Activated CD4-positive, alpha-beta T cell treated with anti-CD3 and anti-CD28 coated beads, Interleukin-2, amount 10 ng/mL, durations not matched to agents 24 days and 14 days (primary cell): ENCODE measurements at regions not wholly inside any gene's neighbourhood (a gene's known extent, or its start where the extent isn't known, plus 50 kb on each side); places are given as distances from the start of the nearest gene placed in this dataset.
"Not testable (repeated sequence)": the region's sequence is repeated elsewhere in the genome, so short reads cannot be mapped to it uniquely, and the experiment has no call there.

Experiments
- DNase-seq: peaks from one replicate; pipeline ENCODE4 v3.0.0; 2022
- H3K27ac Mint-ChIP-seq: one replicate; pipeline ENCODE4 v1.8.0; 2022; ENCODE audit warnings: mild to moderate bottlenecking, mixed read lengths
- H3K27me3 Mint-ChIP-seq: one replicate; pipeline ENCODE4 v1.8.0; 2022; ENCODE audit warnings: mixed read lengths
- H3K36me3 Mint-ChIP-seq: one replicate; pipeline ENCODE4 v1.8.0; 2022; ENCODE audit warnings: low read depth, mild to moderate bottlenecking, mixed read lengths
- H3K4me1 Mint-ChIP-seq: one replicate; pipeline ENCODE4 v1.8.0; 2021; ENCODE audit warnings: mixed read lengths
- H3K4me3 Mint-ChIP-seq: one replicate; pipeline ENCODE4 v1.8.0; 2022; ENCODE audit warnings: mild to moderate bottlenecking, moderate library complexity, mixed read lengths
- H3K9me3 Mint-ChIP-seq: one replicate; pipeline ENCODE4 v1.8.0; 2021; ENCODE audit warnings: mixed read lengths
- intact Hi-C: fragments of 100-400 bp; cut with micrococcal nuclease; formaldehyde crosslinking; loops from one replicate; pipeline ENCODE4 v1.15.1; 2023

DNA sequence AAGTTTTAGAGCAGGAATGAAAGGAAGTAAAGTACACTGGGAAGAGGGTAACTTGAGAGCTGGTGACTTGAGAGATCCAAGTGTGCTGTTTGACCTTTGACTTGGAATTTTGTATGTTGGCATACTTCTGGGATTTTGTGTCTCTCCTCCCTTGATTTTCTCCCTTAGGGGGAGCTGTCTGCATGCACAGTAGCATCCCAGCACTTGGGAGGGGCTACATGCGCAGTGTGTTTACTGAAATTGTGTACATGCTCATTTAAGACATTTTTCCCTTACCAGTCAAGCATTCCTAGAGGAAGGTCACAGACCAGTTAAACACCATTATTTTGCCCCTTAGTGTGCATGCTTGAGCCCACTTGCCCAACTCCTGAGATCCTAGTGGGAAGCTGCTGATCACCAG is 120.1 kb downstream of the ZNF622 start:
- Mint-ChIP-seq H3K9me3 (no peaks in the 10 kb centered on the region), H3K27ac (no peak overlapping the region), H3K27me3 (peaks cover 1% of the 10 kb centered on the region), H3K36me3 (no peaks in the 10 kb centered on the region), H3K4me3 (no peak overlapping the region), H3K4me1 (peaks cover 2% of the 10 kb centered on the region)
- DNase-seq, result no peak
- intact Hi-C loops, result no loop called here

DNA sequence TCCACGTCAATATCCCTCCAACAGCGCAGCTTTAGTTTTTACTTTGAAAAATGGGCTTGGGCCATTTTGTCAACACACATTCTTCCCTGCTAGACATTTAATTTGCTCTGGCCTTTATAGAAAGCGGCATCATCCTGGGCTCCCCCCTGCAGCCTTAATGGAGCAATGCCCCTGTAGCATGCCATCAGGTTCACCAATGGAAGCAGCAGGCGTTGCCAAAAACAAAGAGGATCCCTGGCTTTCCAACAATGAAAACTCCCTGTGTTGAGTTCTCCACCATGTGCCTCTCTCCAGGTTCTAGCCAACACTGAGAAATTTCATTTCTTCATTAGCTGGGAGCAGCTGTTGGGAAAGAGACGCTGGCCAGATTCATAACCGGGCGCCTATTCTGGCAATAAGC is 139.5 kb downstream of the ZNF622 start:
- no peak for DNase-seq
- no peak overlapping the region for H3K4me3 Mint-ChIP-seq
- no peaks in the 10 kb centered on the region for H3K9me3 Mint-ChIP-seq
- no peaks in the 10 kb centered on the region for H3K27me3 Mint-ChIP-seq
- no peaks in the 10 kb centered on the region for H3K36me3 Mint-ChIP-seq
- H3K27ac Mint-ChIP-seq, result no peak overlapping the region
- no peaks in the 10 kb centered on the region for H3K4me1 Mint-ChIP-seq
- intact Hi-C loops, result no loop called here

DNA sequence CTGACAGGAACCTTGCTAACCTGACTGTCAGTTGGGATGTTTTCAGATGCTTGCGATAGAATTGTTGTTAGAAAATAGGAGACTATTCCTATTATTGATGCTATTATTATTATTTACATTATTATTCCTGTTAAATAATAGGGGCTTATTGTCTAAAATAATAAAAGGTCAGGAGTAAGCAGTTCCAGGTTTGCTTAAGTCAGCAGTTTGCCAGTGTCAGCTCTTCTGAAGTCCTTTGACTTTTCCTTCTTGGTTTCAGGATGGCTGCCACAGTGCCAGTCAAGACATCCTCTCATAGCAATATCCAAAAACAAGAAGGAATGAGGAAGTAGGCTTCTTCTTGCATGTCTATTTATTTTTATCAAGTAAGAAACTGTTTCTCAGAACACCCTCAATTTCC is 141.7 kb upstream of the MARCHF11 start:
- H3K27me3 Mint-ChIP-seq, result no peaks in the 10 kb centered on the region
- no peaks in the 10 kb centered on the region for H3K9me3 Mint-ChIP-seq
- DNase-seq, result no peak
- H3K4me3 Mint-ChIP-seq, result no peak overlapping the region
- H3K4me1 Mint-ChIP-seq, result no peaks in the 10 kb centered on the region
- no peak overlapping the region for H3K27ac Mint-ChIP-seq
- no peaks in the 10 kb centered on the region for H3K36me3 Mint-ChIP-seq
- intact Hi-C loops, result no loop called here

DNA sequence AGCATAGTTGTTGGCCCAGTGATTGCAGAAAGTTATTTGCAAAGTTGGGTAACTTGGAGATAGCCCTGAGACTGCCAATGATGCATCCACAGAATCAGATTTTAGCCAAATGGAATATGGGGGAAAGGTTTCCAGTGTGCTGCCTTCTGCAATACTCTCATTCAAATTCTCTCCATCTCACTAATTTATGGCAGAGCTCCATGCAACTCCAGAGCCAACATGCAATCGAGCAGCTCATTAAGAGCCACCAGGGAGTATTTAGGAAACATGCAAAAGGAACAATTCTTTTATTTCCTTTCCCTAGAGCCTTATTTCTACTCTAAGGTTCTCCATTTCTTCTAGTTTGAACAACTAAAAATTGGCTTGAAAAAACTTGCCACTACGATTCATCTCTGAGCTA is 135.9 kb upstream of the MARCHF11 start:
- Mint-ChIP-seq H3K36me3 (no peaks in the 10 kb centered on the region), H3K27me3 (no peaks in the 10 kb centered on the region), H3K9me3 (no peaks in the 10 kb centered on the region), H3K4me3 (no peak overlapping the region), H3K27ac (no peak overlapping the region), H3K4me1 (no peaks in the 10 kb centered on the region)
- intact Hi-C loops, result no loop called here
- no peak for DNase-seq

DNA sequence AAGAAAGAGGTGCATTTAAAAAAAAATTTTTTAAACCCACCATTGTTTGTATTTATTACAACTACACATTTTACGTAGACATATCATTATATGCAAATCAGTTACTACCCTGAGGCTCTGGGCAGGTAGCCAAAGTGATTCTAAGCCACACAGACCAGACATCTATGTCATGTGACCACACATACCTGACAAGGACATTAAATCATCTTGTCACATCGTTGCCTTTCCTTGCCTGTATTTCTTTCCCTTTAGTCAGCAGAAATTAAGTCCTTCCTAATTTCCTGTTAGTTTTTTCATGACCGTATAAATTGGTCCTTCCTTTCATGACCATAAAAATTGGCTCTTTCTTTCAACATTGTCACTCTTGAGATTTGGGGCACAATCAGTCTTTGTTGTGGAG is 134.2 kb upstream of the MARCHF11 start:
- intact Hi-C loops, result no loop called here
- no peak for DNase-seq
- Mint-ChIP-seq H3K4me1 (no peaks in the 10 kb centered on the region), H3K27me3 (no peaks in the 10 kb centered on the region), H3K36me3 (no peaks in the 10 kb centered on the region), H3K27ac (no peak overlapping the region), H3K9me3 (no peaks in the 10 kb centered on the region), H3K4me3 (no peak overlapping the region)

DNA sequence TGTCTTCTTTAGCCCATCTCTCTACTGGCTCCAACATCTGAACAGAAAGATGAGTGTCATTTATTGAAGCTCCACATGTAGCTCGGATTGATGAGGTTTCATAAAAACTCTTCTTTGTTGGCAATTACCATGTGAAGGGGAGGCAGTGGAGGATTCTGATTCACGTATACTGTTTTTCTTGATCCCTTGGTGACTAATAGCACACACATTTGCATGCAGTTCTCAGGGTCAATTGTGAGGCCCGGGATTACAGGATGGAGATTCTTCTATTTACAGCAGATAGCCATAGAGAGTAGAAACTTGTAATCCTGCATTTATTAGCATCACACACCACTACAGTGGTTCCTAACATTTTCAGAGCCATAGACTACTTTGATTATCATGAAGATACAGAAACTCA is 133.2 kb upstream of the MARCHF11 start:
- DNase-seq, result no peak
- intact Hi-C loops, result no loop called here
- Mint-ChIP-seq H3K36me3 (no peaks in the 10 kb centered on the region), H3K4me1 (no peaks in the 10 kb centered on the region), H3K27ac (no peak overlapping the region), H3K4me3 (no peak overlapping the region), H3K9me3 (no peaks in the 10 kb centered on the region), H3K27me3 (no peaks in the 10 kb centered on the region)

DNA sequence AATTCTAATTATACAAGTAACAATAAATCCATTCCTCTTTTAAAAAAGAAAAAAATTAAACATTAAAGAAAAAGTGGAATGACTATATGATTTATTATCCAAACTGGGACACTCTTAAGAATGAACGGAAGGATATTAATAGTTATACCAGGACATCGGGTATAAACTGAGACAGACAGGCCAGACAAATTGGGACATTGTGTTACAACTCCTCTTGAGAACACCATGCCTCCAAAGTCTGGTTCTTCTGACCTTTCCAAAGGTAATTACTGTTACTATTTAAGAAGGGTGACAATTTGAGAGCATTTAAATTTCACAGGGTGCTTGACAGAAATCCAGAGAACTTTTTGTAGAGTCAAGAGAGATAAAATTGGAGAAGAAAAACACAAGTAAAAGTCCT is 132.1 kb upstream of the MARCHF11 start:
- Mint-ChIP-seq H3K27me3 (no peaks in the 10 kb centered on the region), H3K27ac (no peak overlapping the region), H3K4me1 (no peaks in the 10 kb centered on the region), H3K4me3 (no peak overlapping the region), H3K36me3 (no peaks in the 10 kb centered on the region), H3K9me3 (no peaks in the 10 kb centered on the region)
- no peak for DNase-seq
- intact Hi-C loops, result no loop called here

DNA sequence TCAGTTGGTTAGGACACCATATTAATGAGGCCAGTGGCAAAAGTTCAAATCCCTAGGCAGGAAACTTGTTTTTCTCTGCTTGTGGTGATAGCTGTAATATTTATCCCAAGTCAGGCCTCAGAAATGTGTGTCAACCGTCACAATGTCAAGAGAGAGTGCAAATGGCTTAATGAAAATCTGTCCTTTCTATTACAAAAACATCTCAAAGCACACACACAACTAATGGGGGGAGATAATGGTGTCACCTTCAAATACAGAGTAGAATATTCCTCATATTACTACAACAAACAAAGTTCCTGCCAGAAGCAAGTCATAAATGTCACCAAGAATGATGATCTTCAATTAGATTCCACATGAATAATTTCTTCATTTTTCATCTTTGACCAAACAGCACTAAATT is 127.2 kb upstream of the MARCHF11 start:
- no peak for DNase-seq
- Mint-ChIP-seq H3K27me3 (no peaks in the 10 kb centered on the region), H3K4me3 (no peak overlapping the region), H3K27ac (no peak overlapping the region), H3K4me1 (no peaks in the 10 kb centered on the region), H3K36me3 (no peaks in the 10 kb centered on the region), H3K9me3 (no peaks in the 10 kb centered on the region)
- intact Hi-C loops, result no loop called here

DNA sequence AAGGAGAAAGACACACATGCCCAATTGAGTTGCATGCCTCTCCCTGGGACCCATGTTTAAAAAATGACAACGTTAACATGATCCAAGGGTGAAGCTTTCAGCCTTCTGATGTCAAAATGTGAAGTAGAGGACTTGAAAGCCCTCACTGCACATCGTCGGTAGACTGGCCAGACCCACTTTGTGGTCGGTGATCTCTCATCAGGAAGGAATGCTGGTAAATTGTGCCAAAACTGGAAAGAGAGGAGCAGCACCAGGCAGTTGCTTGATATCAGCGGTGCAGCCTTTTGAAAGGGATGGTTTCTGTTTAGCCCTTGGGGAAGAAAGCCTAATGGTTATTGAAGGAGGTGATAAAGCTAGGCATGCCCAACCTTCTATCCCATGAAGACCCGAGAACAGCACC is 125.3 kb upstream of the MARCHF11 start:
- Mint-ChIP-seq H3K36me3 (no peaks in the 10 kb centered on the region), H3K4me1 (no peaks in the 10 kb centered on the region), H3K27ac (no peak overlapping the region), H3K4me3 (no peak overlapping the region), H3K9me3 (no peaks in the 10 kb centered on the region), H3K27me3 (no peaks in the 10 kb centered on the region)
- DNase-seq, result no peak
- intact Hi-C loops, result no loop called here

DNA sequence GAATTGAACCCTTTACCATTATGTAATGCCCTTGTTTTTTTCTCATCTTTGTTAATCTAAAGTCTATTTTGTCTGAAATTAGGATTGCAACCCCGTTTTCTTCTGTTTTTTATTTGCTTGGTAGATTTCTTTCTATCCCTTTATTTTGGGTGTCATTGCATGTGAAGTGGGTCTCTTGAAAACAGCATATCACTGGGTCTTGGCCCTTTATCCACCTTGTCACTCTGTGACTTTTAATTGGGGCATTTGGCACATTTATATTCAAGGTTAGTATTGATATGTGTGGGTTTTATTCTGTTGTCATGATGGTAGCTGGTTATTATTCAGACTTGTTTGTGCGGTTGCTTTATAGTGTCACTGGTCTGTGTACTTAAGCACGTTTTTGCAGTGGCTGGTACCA is 117.4 kb upstream of the MARCHF11 start:
- H3K27ac Mint-ChIP-seq, result no peak overlapping the region
- no peaks in the 10 kb centered on the region for H3K4me1 Mint-ChIP-seq
- peaks cover 12% of the 10 kb centered on the region for H3K9me3 Mint-ChIP-seq
- intact Hi-C loops, result no loop called here
- no peak overlapping the region for H3K4me3 Mint-ChIP-seq
- DNase-seq, result no peak
- no peaks in the 10 kb centered on the region for H3K36me3 Mint-ChIP-seq
- H3K27me3 Mint-ChIP-seq, result no peaks in the 10 kb centered on the region

DNA sequence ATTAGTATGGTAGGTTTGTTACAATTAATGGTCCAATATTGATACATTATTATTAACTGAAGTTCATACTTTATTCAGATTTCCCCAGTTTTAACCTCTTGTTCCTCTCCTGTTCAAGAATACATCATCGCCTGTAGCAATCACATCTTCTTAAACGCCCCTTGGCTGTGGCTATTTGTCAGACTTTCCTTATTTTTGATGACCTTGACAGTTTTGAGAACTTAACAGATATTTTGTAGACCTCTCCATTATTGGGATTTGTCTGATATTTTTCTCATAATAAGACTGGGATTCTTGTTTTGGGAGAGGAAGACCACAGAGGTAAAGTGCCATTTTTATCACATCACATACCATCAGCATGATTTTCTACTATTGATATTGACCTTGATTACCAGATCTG is 112.3 kb upstream of the MARCHF11 start:
- intact Hi-C loops, result no loop called here
- H3K27me3 Mint-ChIP-seq, result no peaks in the 10 kb centered on the region
- no peak overlapping the region for H3K4me3 Mint-ChIP-seq
- no peaks in the 10 kb centered on the region for H3K36me3 Mint-ChIP-seq
- DNase-seq, result no peak
- H3K9me3 Mint-ChIP-seq, result peaks cover 9% of the 10 kb centered on the region
- H3K27ac Mint-ChIP-seq, result no peak overlapping the region
- H3K4me1 Mint-ChIP-seq, result no peaks in the 10 kb centered on the region

DNA sequence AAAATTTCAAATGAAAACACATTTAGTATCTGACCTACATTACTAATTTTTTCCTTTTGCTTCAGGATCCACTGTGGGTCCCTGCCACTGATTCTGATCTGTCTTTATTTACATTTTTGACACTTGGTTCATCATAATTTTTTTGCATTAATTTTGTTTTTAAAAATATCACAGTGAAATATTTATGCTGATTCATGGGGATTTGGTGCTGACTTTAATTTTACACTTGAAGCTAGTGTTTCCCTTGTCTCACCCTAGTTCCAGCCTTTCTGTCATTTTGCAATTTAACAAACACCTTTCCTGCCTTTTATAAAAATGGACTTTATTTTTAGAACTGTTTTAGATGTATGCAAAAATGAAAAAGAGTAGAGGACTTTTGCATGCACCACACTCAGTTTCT is 111.9 kb upstream of the MARCHF11 start:
- H3K4me3 Mint-ChIP-seq, result no peak overlapping the region
- peaks cover 4% of the 10 kb centered on the region for H3K9me3 Mint-ChIP-seq
- no peak overlapping the region for H3K27ac Mint-ChIP-seq
- H3K4me1 Mint-ChIP-seq, result no peaks in the 10 kb centered on the region
- no peak for DNase-seq
- no peaks in the 10 kb centered on the region for H3K27me3 Mint-ChIP-seq
- no peaks in the 10 kb centered on the region for H3K36me3 Mint-ChIP-seq
- intact Hi-C loops, result no loop called here

DNA sequence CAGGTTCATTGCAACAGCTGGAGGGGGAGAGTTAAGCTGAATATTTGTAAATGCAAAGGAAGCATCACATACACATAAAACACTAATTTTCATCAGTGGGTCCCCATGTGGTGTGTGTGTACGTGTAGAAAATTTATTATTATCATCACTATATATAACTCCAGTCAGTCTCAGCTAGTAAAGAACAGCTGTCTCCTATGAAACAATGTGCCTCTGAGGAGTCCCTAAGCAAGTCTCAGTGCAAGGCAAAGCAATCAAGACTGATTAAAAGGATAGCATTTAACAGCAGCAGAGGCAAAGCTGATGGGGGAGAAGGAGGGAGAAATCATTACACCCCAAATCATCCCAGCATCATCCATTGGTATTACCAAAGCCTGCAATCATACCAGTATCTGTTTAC is 104.2 kb upstream of the MARCHF11 start:
- intact Hi-C loops, result no loop called here
- DNase-seq, result no peak
- Mint-ChIP-seq H3K9me3 (no peaks in the 10 kb centered on the region), H3K4me1 (no peaks in the 10 kb centered on the region), H3K4me3 (no peak overlapping the region), H3K27me3 (no peaks in the 10 kb centered on the region), H3K36me3 (no peaks in the 10 kb centered on the region), H3K27ac (no peak overlapping the region)

DNA sequence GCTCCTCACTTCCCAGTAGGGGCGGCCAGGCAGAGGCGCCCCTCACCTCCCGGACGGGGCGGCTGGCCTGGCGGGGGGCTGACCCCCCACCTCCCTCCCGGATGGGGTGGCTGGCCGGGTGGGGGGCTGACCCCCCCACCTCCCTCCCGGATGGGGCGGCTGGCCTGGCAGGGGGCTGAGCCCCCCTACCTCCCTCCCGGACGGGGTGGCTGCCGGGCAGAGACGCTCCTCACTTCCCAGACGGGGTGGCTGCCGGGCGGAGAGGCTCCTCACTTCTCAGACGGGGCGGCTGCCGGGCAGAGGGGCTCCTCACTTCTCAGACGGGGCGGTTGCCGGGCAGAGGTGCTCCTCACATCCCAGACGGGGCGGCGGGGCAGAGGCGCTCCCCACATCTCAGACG is 97.3 kb upstream of the MARCHF11 start:
- H3K9me3 Mint-ChIP-seq, H3K4me1 Mint-ChIP-seq, H3K36me3 Mint-ChIP-seq, H3K27ac Mint-ChIP-seq, intact Hi-C loops, H3K27me3 Mint-ChIP-seq, H3K4me3 Mint-ChIP-seq, DNase-seq: not testable (repeated sequence)

DNA sequence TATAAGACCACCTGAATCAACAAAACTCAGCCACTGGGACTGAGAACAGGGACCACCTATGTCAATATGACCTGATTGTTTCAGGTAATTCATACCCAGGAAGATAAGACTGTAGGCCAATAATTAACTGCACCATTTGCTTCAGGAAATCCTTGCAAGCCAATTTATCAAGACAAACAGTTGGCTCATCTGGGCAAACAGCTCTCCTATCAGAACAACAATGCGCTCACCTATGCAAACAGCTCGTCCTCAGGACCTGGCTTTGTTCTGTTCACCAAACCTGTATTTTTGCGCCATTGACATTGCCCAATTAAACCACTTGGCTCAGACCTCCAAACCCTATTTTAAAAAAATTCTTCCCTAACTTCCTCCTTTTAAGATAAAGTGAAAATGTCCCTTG is 92.3 kb upstream of the MARCHF11 start:
- intact Hi-C loops, result no loop called here
- no peaks in the 10 kb centered on the region for H3K36me3 Mint-ChIP-seq
- no peak for DNase-seq
- H3K27me3 Mint-ChIP-seq, result no peaks in the 10 kb centered on the region
- H3K4me3 Mint-ChIP-seq, result no peak overlapping the region
- no peaks in the 10 kb centered on the region for H3K4me1 Mint-ChIP-seq
- no peak overlapping the region for H3K27ac Mint-ChIP-seq
- H3K9me3 Mint-ChIP-seq, result no peaks in the 10 kb centered on the region

DNA sequence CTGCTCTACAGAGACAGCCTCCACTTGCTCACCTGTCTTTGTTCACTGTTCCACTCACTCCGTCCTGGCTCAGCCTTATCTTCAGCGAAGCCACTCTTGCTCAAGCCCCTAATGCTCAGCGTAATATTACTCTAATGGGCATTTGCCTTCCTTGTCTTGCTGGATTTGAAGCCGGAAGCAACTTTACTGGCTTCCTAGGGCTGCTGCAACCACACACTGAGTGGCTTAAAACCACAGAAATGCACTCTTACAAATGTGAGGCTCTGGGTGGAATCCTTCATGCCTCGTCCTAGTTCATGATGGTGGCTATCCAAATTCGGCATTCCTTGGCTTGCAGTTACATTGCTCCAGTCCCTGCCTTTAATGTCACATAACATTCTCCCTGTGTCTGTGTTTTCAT is 85.5 kb upstream of the MARCHF11 start:
- H3K27ac Mint-ChIP-seq, result no peak overlapping the region
- H3K4me1 Mint-ChIP-seq, result no peaks in the 10 kb centered on the region
- H3K9me3 Mint-ChIP-seq, result no peaks in the 10 kb centered on the region
- no peak for DNase-seq
- no peaks in the 10 kb centered on the region for H3K36me3 Mint-ChIP-seq
- H3K4me3 Mint-ChIP-seq, result no peak overlapping the region
- no peaks in the 10 kb centered on the region for H3K27me3 Mint-ChIP-seq
- intact Hi-C loops, result no loop called here
